Lung (tissue), 11 donors: ENCODE measurements at regions not wholly inside any gene's neighbourhood (a gene's known extent, or its start where the extent isn't known, plus 50 kb on each side); places are given as distances from the start of the nearest gene placed in this dataset.

Source experiments
- ATAC-seq: fragments of 200-7000 bp; cut with Tn5 transposase; one replicate; pipeline ENCODE4 v1.9.1; 2020; ENCODE audit warnings: moderate number of reproducible peaks; ENCODE audit not compliant: insufficient read depth, low FRiP score
- DNase-seq, 3 donors: peaks; one replicate each; pipeline ENCODE4 v3.0.0-alpha.2; 2013 to 2017
- H3K27ac ChIP-seq, 2 donors: one replicate each; pipeline ENCODE4 v1.5.1; 2013; ENCODE audit warnings: mild to moderate bottlenecking in 2 of 2, moderate library complexity in 2 of 2, control low read depth in 1 of 2, inconsistent platforms in 1 of 2, low read depth in 1 of 2, low read length in 1 of 2
- H3K27me3 ChIP-seq, 3 donors: one replicate each; pipeline ENCODE4 v1.5.1; 2013; ENCODE audit warnings: low read length in 2 of 3; ENCODE audit not compliant: control insufficient read depth in 3 of 3, insufficient read depth in 3 of 3
- H3K36me3 ChIP-seq, 4 donors: one replicate each; pipeline ENCODE4 v1.5.1; 2013; ENCODE audit warnings: low read length in 4 of 4, mild to moderate bottlenecking in 1 of 4, moderate library complexity in 1 of 4; ENCODE audit not compliant: control insufficient read depth in 4 of 4, insufficient read depth in 4 of 4
- H3K4me1 ChIP-seq, 5 donors: one replicate each; pipeline ENCODE4 v1.5.1; 2013; ENCODE audit warnings: low read length in 5 of 5, mild to moderate bottlenecking in 2 of 5, moderate library complexity in 1 of 5; ENCODE audit not compliant: control insufficient read depth in 5 of 5, insufficient read depth in 5 of 5
- H3K4me3 ChIP-seq: one replicate; pipeline ENCODE4 v1.5.1; 2013; ENCODE audit warnings: mild to moderate bottlenecking, control low read depth, moderate library complexity
- H3K9ac ChIP-seq, 2 donors: one replicate each; pipeline ENCODE4 v1.5.1; 2013; ENCODE audit warnings: low read length in 2 of 2, control low read depth in 1 of 2; ENCODE audit not compliant: insufficient read depth in 1 of 2
- H3K9me3 ChIP-seq, 4 donors: one replicate each; pipeline ENCODE4 v1.5.1; 2013; ENCODE audit warnings: low read length in 3 of 4, mild to moderate bottlenecking in 1 of 4, moderate library complexity in 1 of 4; ENCODE audit not compliant: control insufficient read depth in 4 of 4, insufficient read depth in 3 of 4
- CTCF ChIP-seq: IDR thresholded peaks from 2 replicates; pipeline ENCODE4 v1.5.1; 2012; ENCODE audit warnings: mild to moderate bottlenecking; ENCODE audit errors: control extremely low read depth, extremely low read depth
- WGBS, 2 donors: extraction: QIAGEN DNeasy Blood & Tissue Kit; methylation state at CpG; one replicate each; pipeline ENCODE4 v1.1.7; 2013; 5-methylcytosine and 5-hydroxymethylcytosine counted together
- donor health status: control.
- donor health status: control.
- donor health status: Bipolar disorder and iron deficiency.
- donor health status: healthy.
- donor health status: DM: yes; HTN: yes; CAD: no.

GRCh38 chr2:57941816-57942215 lies 104.8 kb upstream of the VRK2 start:
- Histone ChIP-seq H3K4me3 (no peak overlapping the region), H3K4me1 (peaks cover 0 to 4% (median 0%) of the 10 kb centered on the region in 5 donors), H3K9me3 (no peaks in the 10 kb centered on the region), H3K36me3 (no peaks in the 10 kb centered on the region), H3K9ac (no peak overlapping the region), H3K27me3 (no peaks in the 10 kb centered on the region), H3K27ac (no peak overlapping the region)
- ATAC-seq = no peak
- DNase-seq = no peak
- WGBS, 2 donors = 93 to 94% methylated on average over 1 of the region's 1 CpG
- no peak for TF ChIP-seq CTCF

DNA sequence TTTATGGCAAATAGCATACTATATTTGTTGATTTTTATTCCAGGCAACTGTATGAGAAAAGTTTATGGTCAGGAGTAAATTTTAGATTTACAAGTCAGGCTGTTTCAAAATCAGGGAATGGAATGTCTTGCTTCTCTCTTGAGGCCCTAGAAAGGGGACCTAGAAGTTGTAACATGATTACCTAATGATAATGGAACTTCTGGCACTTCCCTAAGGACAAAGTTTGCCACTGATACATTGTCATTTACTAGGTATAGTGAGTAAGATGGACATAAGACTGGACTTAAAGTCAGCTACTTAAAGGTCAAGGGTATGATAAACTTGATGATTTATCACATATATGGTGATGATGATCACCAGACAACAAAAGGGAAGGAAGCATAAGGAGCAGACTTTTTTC lies 103.3 kb upstream of the VRK2 start:
- peaks cover 0 to 4% (median 0%) of the 10 kb centered on the region in 5 donors for H3K4me1 ChIP-seq
- no peak overlapping the region for H3K4me3 ChIP-seq
- no peak overlapping the region for H3K9ac ChIP-seq
- peak in 2 of 3 donors; percentile 4 to 8 for DNase-seq
- TF ChIP-seq CTCF = no peak
- H3K27ac ChIP-seq = no peak overlapping the region
- H3K36me3 ChIP-seq = no peaks in the 10 kb centered on the region
- ATAC-seq = no peak
- no peaks in the 10 kb centered on the region for H3K9me3 ChIP-seq
- H3K27me3 ChIP-seq = no peaks in the 10 kb centered on the region

DNA sequence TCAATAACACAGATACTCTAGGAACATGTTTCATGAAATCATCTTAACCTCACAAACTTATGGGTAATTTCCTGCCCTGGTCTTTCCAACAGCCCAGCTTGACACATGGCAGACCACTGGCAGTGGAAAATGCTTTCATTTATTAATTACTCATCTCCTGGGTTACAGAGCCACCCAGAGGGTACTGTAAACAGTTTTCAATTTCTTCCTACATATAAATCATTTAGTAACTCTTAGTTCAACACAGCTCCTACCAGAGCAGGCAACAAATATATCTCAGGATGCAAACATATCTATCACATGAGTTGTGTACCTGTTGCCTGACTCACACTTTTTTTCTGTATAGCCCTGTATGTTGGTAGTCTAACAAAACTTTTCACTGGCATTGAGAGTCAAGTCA lies 99.2 kb upstream of the VRK2 start:
- no peak for ATAC-seq
- TF ChIP-seq CTCF = no peak
- Histone ChIP-seq H3K4me1 (peaks cover 0 to 4% (median 0%) of the 10 kb centered on the region in 5 donors), H3K27ac (no peak overlapping the region), H3K4me3 (no peak overlapping the region), H3K27me3 (no peaks in the 10 kb centered on the region), H3K9ac (no peak overlapping the region), H3K9me3 (no peaks in the 10 kb centered on the region), H3K36me3 (no peaks in the 10 kb centered on the region)
- no peak for DNase-seq

GRCh38 chr2:57954020-57954419 lies 92.6 kb upstream of the VRK2 start:
- Histone ChIP-seq H3K27ac (no peak overlapping the region), H3K36me3 (no peaks in the 10 kb centered on the region), H3K9ac (no peak overlapping the region), H3K4me1 (no peaks in the 10 kb centered on the region), H3K27me3 (no peaks in the 10 kb centered on the region), H3K9me3 (no peaks in the 10 kb centered on the region), H3K4me3 (no peak overlapping the region)
- WGBS, 2 donors = 94 to 100% methylated on average over 1 of the region's 1 CpG
- DNase-seq = no peak
- no peak for ATAC-seq
- TF ChIP-seq CTCF = no peak
